ENCODE measurements at regions not wholly inside any gene's neighbourhood (a gene's known extent, or its start where the extent isn't known, plus 50 kb on each side); places are given as distances from the start of the nearest gene placed in this dataset.

GRCh38 chrX:38868321-38868720, 67.1 kb downstream of the MID1IP1 start:
- Mint-ChIP-seq H3K9me3 (no peaks in the 10 kb centered on the region), H3K36me3 (no peaks in the 10 kb centered on the region), H3K4me1 (no peaks in the 10 kb centered on the region), H3K4me3 (no peak overlapping the region), H3K27me3 (ENCODE audit: low read depth in 2 of 2) (peaks cover 0 to 17% of the 10 kb centered on the region in 2 donors), H3K27ac (no peak overlapping the region)
- no peak overlapping the region for H3K4me3 ChIP-seq (ENCODE audit: low read length)
- no peaks in the 10 kb centered on the region for H3K4me1 ChIP-seq (ENCODE audit: control insufficient read depth, insufficient read depth, low read length)
- intact Hi-C loops (cut with micrococcal nuclease): no loop called here
- no peak for DNase-seq
- 95% methylated on average over 4 of the region's 6 CpGs for WGBS (ENCODE audit: insufficient coverage)
- no peaks in the 10 kb centered on the region for H3K27me3 ChIP-seq (ENCODE audit: control insufficient read depth, insufficient read depth, low read length)
- no peak for TF ChIP-seq CTCF (IDR thresholded peaks at IDR 0.05)
- H3K36me3 ChIP-seq (ENCODE audit: control insufficient read depth, insufficient read depth, low read length): no peaks in the 10 kb centered on the region
- ATAC-seq: no peak
- no peaks in the 10 kb centered on the region for H3K9me3 ChIP-seq (ENCODE audit: control insufficient read depth, insufficient read depth, low read length)
- no peak overlapping the region for H3K27ac ChIP-seq (ENCODE audit: low read length)

GRCh38 chrX:38868941-38869401, 67.7 kb downstream of the MID1IP1 start:
- WGBS (ENCODE audit: insufficient coverage): 87% methylated on average over 2 of the region's 3 CpGs
- Histone ChIP-seq H3K4me1 (ENCODE audit: control insufficient read depth, insufficient read depth, low read length) (no peaks in the 10 kb centered on the region), H3K4me3 (ENCODE audit: low read length) (no peak overlapping the region), H3K9me3 (ENCODE audit: control insufficient read depth, insufficient read depth, low read length) (no peaks in the 10 kb centered on the region), H3K27ac (ENCODE audit: low read length) (no peak overlapping the region), H3K27me3 (ENCODE audit: control insufficient read depth, insufficient read depth, low read length) (no peaks in the 10 kb centered on the region), H3K36me3 (ENCODE audit: control insufficient read depth, insufficient read depth, low read length) (no peaks in the 10 kb centered on the region)
- ATAC-seq (no peak), DNase-seq (no peak)
- Mint-ChIP-seq H3K27me3 (ENCODE audit: low read depth in 2 of 2) (peaks cover 0 to 17% of the 10 kb centered on the region in 2 donors), H3K9me3 (no peaks in the 10 kb centered on the region), H3K4me1 (no peaks in the 10 kb centered on the region), H3K4me3 (no peak overlapping the region), H3K27ac (no peak overlapping the region), H3K36me3 (no peaks in the 10 kb centered on the region)
- no peak for TF ChIP-seq CTCF (IDR thresholded peaks at IDR 0.05)
- intact Hi-C loops (cut with micrococcal nuclease): no loop called here

- H3K9me3 ChIP-seq (ENCODE audit: control insufficient read depth, insufficient read depth, low read length): no peaks in the 10 kb centered on the region
- Mint-ChIP-seq H3K4me1 (no peaks in the 10 kb centered on the region), H3K27me3 (ENCODE audit: low read depth in 2 of 2) (peaks cover 0 to 17% of the 10 kb centered on the region in 2 donors), H3K27ac (no peak overlapping the region), H3K36me3 (no peaks in the 10 kb centered on the region), H3K4me3 (no peak overlapping the region), H3K9me3 (no peaks in the 10 kb centered on the region)
- intact Hi-C loops (cut with micrococcal nuclease): no loop called here
- 56% methylated on average over 5 of the region's 7 CpGs for WGBS (ENCODE audit: insufficient coverage)
- DNase-seq (no peak), ATAC-seq (no peak)
- no peak overlapping the region for H3K27ac ChIP-seq (ENCODE audit: low read length)
- H3K4me1 ChIP-seq (ENCODE audit: control insufficient read depth, insufficient read depth, low read length): no peaks in the 10 kb centered on the region
- no peaks in the 10 kb centered on the region for H3K36me3 ChIP-seq (ENCODE audit: control insufficient read depth, insufficient read depth, low read length)
- H3K4me3 ChIP-seq (ENCODE audit: low read length): no peak overlapping the region
- TF ChIP-seq CTCF (IDR thresholded peaks at IDR 0.05): no peak
- H3K27me3 ChIP-seq (ENCODE audit: control insufficient read depth, insufficient read depth, low read length): no peaks in the 10 kb centered on the region
Observed at GRCh38 chrX:38870361-38870895, 69.2 kb downstream of the MID1IP1 start.

Data from natural killer cell (primary cell).